Astrocyte (in vitro differentiated cells and primary cell): ENCODE measurements at regions not wholly inside any gene's neighbourhood (a gene's known extent, or its start where the extent isn't known, plus 50 kb on each side); places are given as distances from the start of the nearest gene placed in this dataset.

Experiments used
- DNase-seq: peaks from one replicate; pipeline ENCODE4 v3.0.0-alpha.2; 2010; ENCODE audit warnings: low read depth
- FAIRE-seq: peaks from 2 replicates; lab custom pipeline; 2011; peaks lifted over from hg19 to GRCh38; lab: Jason Lieb, UNC
- H2AFZ ChIP-seq: 2 replicates; pipeline ENCODE4 v1.6.0; 2012; ENCODE audit warnings: low read depth, low read length, inconsistent platforms
- H3K27ac ChIP-seq: 2 replicates; pipeline ENCODE4 v1.5.1; 2011; ENCODE audit warnings: low read depth, low read length, inconsistent platforms
- H3K27me3 ChIP-seq: 2 replicates; pipeline ENCODE4 v1.6.0; 2011; ENCODE audit warnings: low read length, inconsistent platforms; ENCODE audit not compliant: insufficient read depth
- H3K36me3 ChIP-seq: 2 replicates; pipeline ENCODE4 v1.5.1; 2011; ENCODE audit warnings: low read length, inconsistent platforms; ENCODE audit not compliant: insufficient read depth
- H3K4me1 ChIP-seq: 2 replicates; pipeline ENCODE4 v1.5.1; 2011; ENCODE audit warnings: low read length, inconsistent platforms; ENCODE audit not compliant: insufficient read depth
- H3K4me2 ChIP-seq: 2 replicates; pipeline ENCODE4 v1.6.0; 2012; ENCODE audit warnings: low read length, inconsistent platforms
- H3K4me3 ChIP-seq: 2 replicates; pipeline ENCODE4 v1.5.1; 2011; ENCODE audit warnings: low read depth, mild to moderate bottlenecking, low read length, inconsistent platforms; ENCODE audit not compliant: insufficient read depth
- H3K79me2 ChIP-seq: 2 replicates; pipeline ENCODE4 v1.6.0; 2012; ENCODE audit warnings: mild to moderate bottlenecking, low read length, inconsistent platforms; ENCODE audit not compliant: insufficient read depth
- H3K9ac ChIP-seq: 2 replicates; pipeline ENCODE4 v1.6.0; 2012; ENCODE audit warnings: mild to moderate bottlenecking, low read length, inconsistent platforms
- H3K9me3 ChIP-seq: 2 replicates; pipeline ENCODE4 v1.5.1; 2012; ENCODE audit warnings: low read depth, mild to moderate bottlenecking, low read length, inconsistent platforms; ENCODE audit not compliant: insufficient read depth
- H4K20me1 ChIP-seq: 2 replicates; pipeline ENCODE4 v1.6.0; 2012; ENCODE audit warnings: low read length, inconsistent platforms; ENCODE audit not compliant: insufficient read depth
- H3K27ac Mint-ChIP-seq: one replicate; pipeline ENCODE4 v1.8.0; 2021; ENCODE audit warnings: mild to moderate bottlenecking, mixed read lengths; ENCODE audit not compliant: unreplicated experiment
- H3K27me3 Mint-ChIP-seq: one replicate; pipeline ENCODE4 v1.8.0; 2021; ENCODE audit warnings: low read depth, mixed read lengths; ENCODE audit not compliant: unreplicated experiment
- H3K36me3 Mint-ChIP-seq: one replicate; pipeline ENCODE4 v1.8.0; 2021; ENCODE audit warnings: low read depth, mixed read lengths; ENCODE audit not compliant: unreplicated experiment
- H3K4me1 Mint-ChIP-seq: one replicate; pipeline ENCODE4 v1.8.0; 2021; ENCODE audit warnings: low read depth, mixed read lengths; ENCODE audit not compliant: unreplicated experiment
- H3K4me3 Mint-ChIP-seq: one replicate; pipeline ENCODE4 v1.8.0; 2021; ENCODE audit warnings: mild to moderate bottlenecking, moderate library complexity, mixed read lengths; ENCODE audit not compliant: unreplicated experiment
- H3K9me3 Mint-ChIP-seq: one replicate; pipeline ENCODE4 v1.8.0; 2021; ENCODE audit warnings: mild to moderate bottlenecking, mixed read lengths; ENCODE audit not compliant: unreplicated experiment
- CTCF ChIP-seq: IDR thresholded peaks from 2 replicates; pipeline ENCODE4 v1.5.1; 2011; ENCODE audit warnings: low read depth, mild to moderate bottlenecking, inconsistent platforms, low read length, moderate library complexity; ENCODE audit not compliant: insufficient read depth
- EZH2 ChIP-seq: IDR thresholded peaks from 2 replicates; pipeline ENCODE4 v1.6.1; 2012; ENCODE audit warnings: mild to moderate bottlenecking, low read length, inconsistent platforms; ENCODE audit not compliant: insufficient read depth

GRCh38 chr6:43943099-43943766 lies 173.2 kb downstream of the VEGFA start:
- H3K4me1 Mint-ChIP-seq = peaks cover 14% of the 10 kb centered on the region
- FAIRE-seq (no peak), DNase-seq (no peak)
- peaks cover 11% of the 10 kb centered on the region for H3K9me3 Mint-ChIP-seq
- H3K4me1 ChIP-seq = no peaks in the 10 kb centered on the region
- no peak overlapping the region for H3K4me3 ChIP-seq
- H3K27me3 Mint-ChIP-seq = peaks cover 21% of the 10 kb centered on the region
- H3K36me3 ChIP-seq = no peaks in the 10 kb centered on the region
- no peak overlapping the region for H3K4me3 Mint-ChIP-seq
- H3K27ac Mint-ChIP-seq = peak overlapping the region; percentile 30
- peaks cover under 1% of the 10 kb centered on the region for H3K36me3 Mint-ChIP-seq
- H3K27me3 ChIP-seq = no peaks in the 10 kb centered on the region
- no peak overlapping the region for H2AFZ ChIP-seq
- H3K9me3 ChIP-seq = no peaks in the 10 kb centered on the region
- no peak overlapping the region for H3K27ac ChIP-seq
- H3K79me2 ChIP-seq = no peaks in the 10 kb centered on the region
- no peak overlapping the region for H3K4me2 ChIP-seq
- H4K20me1 ChIP-seq = no peaks in the 10 kb centered on the region
- no peak overlapping the region for H3K9ac ChIP-seq
- TF ChIP-seq CTCF (no peak), EZH2 (no peak)

- Histone ChIP-seq H3K4me3 (no peak overlapping the region), H3K4me1 (no peaks in the 10 kb centered on the region), H3K9me3 (no peaks in the 10 kb centered on the region), H3K27ac (no peak overlapping the region), H3K9ac (no peak overlapping the region), H2AFZ (no peak overlapping the region), H4K20me1 (no peaks in the 10 kb centered on the region), H3K79me2 (no peaks in the 10 kb centered on the region), H3K27me3 (no peaks in the 10 kb centered on the region), H3K36me3 (no peaks in the 10 kb centered on the region), H3K4me2 (no peak overlapping the region)
- H3K4me1 Mint-ChIP-seq = peaks cover 14% of the 10 kb centered on the region
- peak overlapping the region; percentile 30 for H3K27ac Mint-ChIP-seq
- H3K36me3 Mint-ChIP-seq = peaks cover 1% of the 10 kb centered on the region
- DNase-seq (no peak), FAIRE-seq (no peak)
- H3K27me3 Mint-ChIP-seq = peaks cover 22% of the 10 kb centered on the region
- TF ChIP-seq CTCF (no peak), EZH2 (no peak)
- no peak overlapping the region for H3K4me3 Mint-ChIP-seq
- peaks cover 11% of the 10 kb centered on the region for H3K9me3 Mint-ChIP-seq
Observed at GRCh38 chr6:43942616-43943015, 172.6 kb downstream of the VEGFA start.

GRCh38 chr6:43942011-43942442 lies 172.0 kb downstream of the VEGFA start:
- no peak for FAIRE-seq
- Mint-ChIP-seq H3K4me3 (no peak overlapping the region), H3K27me3 (peaks cover 22% of the 10 kb centered on the region), H3K27ac (no peak overlapping the region), H3K9me3 (peaks cover 11% of the 10 kb centered on the region), H3K36me3 (peaks cover 1% of the 10 kb centered on the region), H3K4me1 (peaks cover 14% of the 10 kb centered on the region)
- DNase-seq = no peak
- Histone ChIP-seq H3K79me2 (no peaks in the 10 kb centered on the region), H3K4me3 (no peak overlapping the region), H2AFZ (no peak overlapping the region), H3K36me3 (no peaks in the 10 kb centered on the region), H3K4me1 (no peaks in the 10 kb centered on the region), H3K9ac (no peak overlapping the region), H3K27ac (no peak overlapping the region), H4K20me1 (no peaks in the 10 kb centered on the region), H3K27me3 (no peaks in the 10 kb centered on the region), H3K9me3 (no peaks in the 10 kb centered on the region), H3K4me2 (no peak overlapping the region)
- TF ChIP-seq CTCF (no peak), EZH2 (no peak)
